ENCODE measurements at regions not wholly inside any gene's neighbourhood (a gene's known extent, or its start where the extent isn't known, plus 50 kb on each side); places are given as distances from the start of the nearest gene placed in this dataset.
A peak's percentile ranks its signal among the peaks of the same experiment; 100 is the strongest.

- Histone ChIP-seq H3K9me3 (ENCODE audit: control insufficient read depth in 2 of 3, insufficient read depth in 1 of 3, low read length in 3 of 3) (no peaks in the 10 kb centered on the region), H3K9ac (ENCODE audit: low read length in 3 of 3) (no peak overlapping the region), H3K4me1 (ENCODE audit: control insufficient read depth in 2 of 3, insufficient read depth in 2 of 3, low read depth in 1 of 3, low read length in 3 of 3) (no peaks in the 10 kb centered on the region), H3K27me3 (ENCODE audit: control insufficient read depth, insufficient read depth, low read length) (no peaks in the 10 kb centered on the region), H3K27ac (ENCODE audit: low read depth in 2 of 2, low read length in 2 of 2) (no peak overlapping the region), H3K36me3 (ENCODE audit: control insufficient read depth in 2 of 3, insufficient read depth in 3 of 3, low read length in 3 of 3) (no peaks in the 10 kb centered on the region), H3K4me3 (ENCODE audit: low read length in 3 of 3) (no peak overlapping the region)
- intact Hi-C loops (cut with DNase I): no loop called here
- DNase-seq (no peak), FAIRE-seq (no peak)
- no peak for TF ChIP-seq CTCF (IDR thresholded peaks at IDR 0.05; ENCODE audit: borderline replicate concordance, extremely low read depth, insufficient read depth)
These were observed 175.3 kb upstream of the THUMPD2 start for GRCh38 chr2:39954346-39954745.

GRCh38 chr2:39949131-39949530 is 170.1 kb upstream of the THUMPD2 start:
- TF ChIP-seq CTCF (IDR thresholded peaks at IDR 0.05; ENCODE audit: borderline replicate concordance, extremely low read depth, insufficient read depth): no peak
- intact Hi-C loops (cut with DNase I): no loop called here

GRCh38 chr2:39948016-39948719 is 169.1 kb upstream of the THUMPD2 start:
- Histone ChIP-seq H3K27me3 (ENCODE audit: control insufficient read depth, insufficient read depth, low read length) (no peaks in the 10 kb centered on the region), H3K27ac (ENCODE audit: low read depth in 2 of 2, low read length in 2 of 2) (no peak overlapping the region), H3K9ac (ENCODE audit: low read length in 3 of 3) (no peak overlapping the region), H3K9me3 (ENCODE audit: control insufficient read depth in 2 of 3, insufficient read depth in 1 of 3, low read length in 3 of 3) (no peaks in the 10 kb centered on the region), H3K36me3 (ENCODE audit: control insufficient read depth in 2 of 3, insufficient read depth in 3 of 3, low read length in 3 of 3) (no peaks in the 10 kb centered on the region), H3K4me3 (ENCODE audit: low read length in 3 of 3) (no peak overlapping the region), H3K4me1 (ENCODE audit: control insufficient read depth in 2 of 3, insufficient read depth in 2 of 3, low read depth in 1 of 3, low read length in 3 of 3) (no peaks in the 10 kb centered on the region)
- TF ChIP-seq CTCF (IDR thresholded peaks at IDR 0.05; ENCODE audit: borderline replicate concordance, extremely low read depth, insufficient read depth): no peak
- intact Hi-C loops (cut with DNase I): no loop called here
- DNase-seq (peak in 1 of 5 donors; percentile 12), FAIRE-seq (no peak)

More at GRCh38 chr2:39949131-39949530, 170.1 kb upstream of the THUMPD2 start:
- Histone ChIP-seq H3K36me3 (ENCODE audit: control insufficient read depth in 2 of 3, insufficient read depth in 3 of 3, low read length in 3 of 3) (no peaks in the 10 kb centered on the region), H3K9me3 (ENCODE audit: control insufficient read depth in 2 of 3, insufficient read depth in 1 of 3, low read length in 3 of 3) (no peaks in the 10 kb centered on the region), H3K4me1 (ENCODE audit: control insufficient read depth in 2 of 3, insufficient read depth in 2 of 3, low read depth in 1 of 3, low read length in 3 of 3) (no peaks in the 10 kb centered on the region), H3K4me3 (ENCODE audit: low read length in 3 of 3) (no peak overlapping the region), H3K27me3 (ENCODE audit: control insufficient read depth, insufficient read depth, low read length) (no peaks in the 10 kb centered on the region), H3K27ac (ENCODE audit: low read depth in 2 of 2, low read length in 2 of 2) (no peak overlapping the region), H3K9ac (ENCODE audit: low read length in 3 of 3) (no peak overlapping the region)
- DNase-seq: no peak
- FAIRE-seq: no peak
